ENCODE measurements at regions not wholly inside any gene's neighbourhood (a gene's known extent, or its start where the extent isn't known, plus 50 kb on each side); places are given as distances from the start of the nearest gene placed in this dataset.

GRCh38 chr7:46675456-46675855 is 754.4 kb upstream of the IGFBP3 start:
- ATAC-seq, result no peak
- no peak for DNase-seq
- H3K4me3 ChIP-seq, result no peak overlapping the region
- no peaks in the 10 kb centered on the region for H3K9me3 ChIP-seq
- intact Hi-C loops (cut with DNase I; ENCODE audit: low total_unique reads) (no loop called here), in situ Hi-C loops (cut with MboI; ENCODE audit: low sequenced_read_pairs in 4 of 4) (no loop called here)
- TF ChIP-seq CTCF (IDR thresholded peaks at IDR 0.05 in 4 of 5, conservative IDR thresholded peaks at IDR 0.05 in 1 of 5) (no peak), POLR2A (IDR thresholded peaks at IDR 0.05) (no peak)
- no peak overlapping the region for H3K27ac ChIP-seq
- H3K27me3 ChIP-seq, result no peaks in the 10 kb centered on the region
- no peaks in the 10 kb centered on the region for H3K36me3 ChIP-seq
- no peaks in the 10 kb centered on the region for H3K4me1 ChIP-seq

DNA sequence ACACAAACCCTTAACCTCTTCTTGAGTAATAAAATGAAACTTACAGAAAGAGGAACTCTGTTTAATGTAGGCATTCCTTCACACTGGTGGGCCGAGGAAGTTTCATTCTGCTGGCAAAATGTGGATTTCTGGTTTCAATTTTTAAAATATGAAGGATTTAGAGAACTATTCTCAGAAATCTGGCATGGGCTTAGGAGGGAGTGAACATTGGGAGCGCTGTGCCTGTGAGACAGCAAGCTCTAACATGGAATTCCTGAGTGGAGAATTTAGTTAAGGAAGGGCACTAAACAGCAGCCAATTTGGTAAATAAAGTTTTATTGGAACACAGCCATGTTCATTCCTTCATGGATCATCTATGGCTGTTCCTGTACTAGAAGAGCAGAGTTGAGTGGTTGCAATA is 751.8 kb upstream of the IGFBP3 start:
- no peaks in the 10 kb centered on the region for H3K4me1 ChIP-seq
- H3K4me3 ChIP-seq, result no peak overlapping the region
- no peak for ATAC-seq
- intact Hi-C loops (cut with DNase I; ENCODE audit: low total_unique reads) (no loop called here), in situ Hi-C loops (cut with MboI; ENCODE audit: low sequenced_read_pairs in 4 of 4) (no loop called here)
- H3K36me3 ChIP-seq, result no peaks in the 10 kb centered on the region
- no peak overlapping the region for H3K27ac ChIP-seq
- TF ChIP-seq CTCF (IDR thresholded peaks at IDR 0.05 in 4 of 5, conservative IDR thresholded peaks at IDR 0.05 in 1 of 5), result no peak
- no peak for TF ChIP-seq POLR2A (IDR thresholded peaks at IDR 0.05)
- no peaks in the 10 kb centered on the region for H3K9me3 ChIP-seq
- H3K27me3 ChIP-seq, result no peaks in the 10 kb centered on the region
- DNase-seq, result no peak

- no peaks in the 10 kb centered on the region for H3K36me3 ChIP-seq
- in situ Hi-C loops (cut with MboI; ENCODE audit: low sequenced_read_pairs in 4 of 4), result no loop called here
- ATAC-seq (no peak), DNase-seq (no peak)
- H3K9me3 ChIP-seq, result no peaks in the 10 kb centered on the region
- H3K27me3 ChIP-seq, result no peaks in the 10 kb centered on the region
- H3K4me1 ChIP-seq, result no peaks in the 10 kb centered on the region
- TF ChIP-seq POLR2A (IDR thresholded peaks at IDR 0.05), result no peak
- TF ChIP-seq CTCF (IDR thresholded peaks at IDR 0.05 in 4 of 5, conservative IDR thresholded peaks at IDR 0.05 in 1 of 5), result no peak
- intact Hi-C loops (cut with DNase I; ENCODE audit: low total_unique reads), result no loop called here
- no peak overlapping the region for H3K4me3 ChIP-seq
- H3K27ac ChIP-seq, result no peak overlapping the region
Observed at GRCh38 chr7:46671108-46671769, 750.2 kb upstream of the IGFBP3 start.

GRCh38 chr7:46669028-46669427 is 748.0 kb upstream of the IGFBP3 start:
- in situ Hi-C loops (cut with MboI; ENCODE audit: low sequenced_read_pairs in 4 of 4), result no loop called here
- intact Hi-C loops (cut with DNase I; ENCODE audit: low total_unique reads), result no loop called here

More at GRCh38 chr7:46669028-46669427, 748.0 kb upstream of the IGFBP3 start:
- Histone ChIP-seq H3K27ac (no peak overlapping the region), H3K36me3 (no peaks in the 10 kb centered on the region), H3K9me3 (no peaks in the 10 kb centered on the region), H3K4me1 (no peaks in the 10 kb centered on the region), H3K4me3 (no peak overlapping the region), H3K27me3 (no peaks in the 10 kb centered on the region)
- no peak for TF ChIP-seq POLR2A (IDR thresholded peaks at IDR 0.05)
- TF ChIP-seq CTCF (IDR thresholded peaks at IDR 0.05 in 4 of 5, conservative IDR thresholded peaks at IDR 0.05 in 1 of 5), result no peak
- ATAC-seq, result no peak
- no peak for DNase-seq
